ENCODE measurements at regions not wholly inside any gene's neighbourhood (a gene's known extent, or its start where the extent isn't known, plus 50 kb on each side); places are given as distances from the start of the nearest gene placed in this dataset.
"Not testable (repeated sequence)": the region's sequence is repeated elsewhere in the genome, so short reads cannot be mapped to it uniquely, and the experiment has no call there.

DNA sequence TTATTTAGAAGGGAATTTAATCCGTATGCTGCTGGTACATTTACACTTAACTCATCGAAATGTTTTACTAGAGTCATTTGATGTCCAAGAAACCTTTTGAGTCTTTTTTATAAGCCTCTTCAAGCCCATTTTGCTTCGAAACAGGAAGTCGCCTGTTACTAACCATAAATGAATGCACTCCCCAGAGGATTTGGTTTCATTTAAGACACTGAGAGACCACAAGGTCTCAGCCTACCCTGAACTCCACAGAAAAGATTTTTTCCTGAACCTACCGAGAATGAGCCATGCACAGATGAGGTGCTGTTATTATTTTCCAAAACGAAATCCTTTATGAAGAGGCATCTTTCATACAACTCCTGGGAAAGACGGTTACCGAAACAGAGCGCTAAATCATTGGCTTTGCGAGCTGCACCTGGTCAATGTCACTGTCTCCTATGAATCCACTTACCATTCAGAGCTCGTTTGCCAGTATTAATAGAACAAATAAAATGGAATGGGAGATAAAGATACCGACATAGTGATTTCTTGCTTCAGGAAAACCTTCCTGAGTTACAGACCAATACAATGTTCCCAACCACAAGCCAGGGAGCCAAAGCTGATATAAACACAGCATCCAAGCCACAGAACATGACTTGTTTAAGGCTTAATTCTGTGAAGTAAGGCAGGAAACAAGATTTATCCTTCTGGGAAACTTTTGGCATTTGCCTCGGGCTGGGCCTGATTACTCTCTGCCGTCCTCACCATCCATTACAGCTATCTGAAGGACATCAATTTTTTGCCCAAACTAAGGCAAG is 382.1 kb downstream of the OSR1 start:
- no peak for DNase-seq

DNA sequence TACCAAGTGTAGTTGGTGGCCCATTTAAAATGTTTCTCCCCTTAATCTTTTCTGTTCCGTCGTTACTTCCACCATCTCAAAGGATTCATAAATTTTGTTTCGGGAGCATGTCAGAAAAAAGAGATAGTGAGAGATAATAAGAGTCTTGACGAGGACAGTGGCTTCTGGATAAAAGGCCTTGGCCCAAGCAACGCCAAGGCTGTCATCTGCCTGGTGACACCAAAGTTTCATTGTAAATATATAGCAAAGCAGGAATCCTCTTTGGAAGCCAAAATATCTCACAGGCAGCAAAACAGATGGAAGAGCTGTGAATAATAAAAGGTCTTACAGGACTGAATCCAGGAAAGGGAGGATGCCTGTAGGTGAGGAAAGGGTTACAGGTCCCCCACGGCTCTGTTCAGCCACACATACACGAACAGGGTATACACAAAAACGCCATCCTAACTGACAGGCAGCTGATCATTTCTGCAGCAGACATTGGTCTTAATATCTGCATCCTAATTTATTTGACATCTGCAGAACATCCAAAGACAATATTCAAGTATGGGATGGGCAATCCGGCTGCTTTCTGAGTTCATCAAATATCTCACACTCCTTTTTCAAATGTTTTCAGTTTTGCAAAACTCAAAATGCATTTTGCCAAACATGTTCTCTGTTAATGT is 382.8 kb downstream of the OSR1 start:
- no peak for DNase-seq

DNA sequence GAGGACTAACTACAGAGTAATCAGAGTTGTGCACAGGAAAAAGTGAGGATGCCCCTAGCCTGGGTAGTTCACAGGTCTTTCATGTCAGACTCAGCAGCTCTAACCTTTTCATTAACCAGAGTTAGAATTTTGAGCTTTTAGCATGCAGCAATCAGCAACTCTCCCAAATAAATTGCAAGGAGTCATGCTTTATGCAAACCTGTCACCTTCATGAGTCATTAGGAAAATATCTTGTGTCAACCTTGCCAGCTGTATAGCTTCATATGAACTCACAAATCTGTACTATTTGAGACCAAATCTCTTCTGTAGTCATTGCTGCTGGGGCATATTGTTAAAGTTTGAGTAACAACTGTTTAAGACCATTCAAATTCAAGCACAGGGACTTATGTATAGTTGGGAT is 382.3 kb upstream of the NT5C1B start:
- no peak for DNase-seq

DNA sequence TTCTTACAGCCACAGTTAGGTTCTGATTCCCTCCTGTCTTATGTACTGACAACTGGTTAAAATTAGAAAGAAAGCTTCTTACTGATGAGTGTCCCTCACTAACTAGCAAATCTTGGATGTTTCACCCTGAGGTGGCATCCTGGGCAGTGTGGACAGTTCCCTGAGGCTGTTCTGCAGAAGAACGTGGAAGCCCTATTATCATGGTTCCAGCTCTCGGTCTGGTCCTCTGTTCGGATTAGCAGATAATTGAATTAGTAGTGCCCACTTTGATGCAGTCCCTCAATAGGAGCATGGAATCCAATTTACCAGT is 381.7 kb upstream of the NT5C1B start:
- DNase-seq, result no peak

DNA sequence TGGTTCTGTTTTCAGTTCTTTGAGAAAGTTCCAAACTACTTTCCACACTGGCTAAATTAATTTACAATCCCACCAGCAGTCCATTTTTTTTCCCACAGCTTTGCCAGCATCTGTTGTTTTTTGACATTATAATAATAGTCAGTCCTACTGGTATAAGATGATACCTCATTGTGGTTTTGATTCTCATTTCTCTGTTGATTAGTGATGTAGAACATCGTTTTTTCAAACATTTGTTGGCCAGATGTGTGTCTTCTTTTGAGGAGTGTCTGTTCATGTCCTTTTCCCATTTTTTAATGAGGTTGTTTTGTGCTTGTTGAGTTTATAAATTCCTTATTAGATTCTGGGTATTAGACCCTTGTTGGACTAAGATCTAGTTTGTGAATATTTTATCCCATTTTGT is 376.8 kb upstream of the NT5C1B start:
- DNase-seq, result no peak

DNA sequence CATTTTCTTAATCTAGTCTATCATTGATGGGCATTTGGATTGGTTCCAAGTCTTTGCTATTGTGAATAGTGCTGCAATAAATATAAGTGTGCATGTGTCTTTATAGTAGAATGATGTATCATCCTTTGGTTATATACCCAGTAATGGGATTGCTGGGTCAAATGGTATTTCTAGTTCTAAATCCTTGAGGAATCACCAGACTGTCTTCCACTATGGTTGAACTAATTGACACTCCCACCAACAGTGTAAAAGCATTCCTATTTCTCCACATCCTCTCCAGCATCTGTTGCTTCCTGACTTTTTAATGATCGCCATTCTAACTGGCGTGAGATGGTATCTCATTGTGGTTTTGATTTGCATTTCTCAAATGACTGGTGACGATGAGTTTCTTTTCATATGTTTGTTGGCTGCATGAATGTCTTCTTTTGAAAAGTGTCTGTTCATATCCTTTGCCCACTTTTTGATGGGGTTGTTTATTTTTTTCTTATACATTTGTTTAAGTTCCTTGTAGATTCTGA is 374.4 kb upstream of the NT5C1B start:
- DNase-seq, result not testable (repeated sequence)

DNA sequence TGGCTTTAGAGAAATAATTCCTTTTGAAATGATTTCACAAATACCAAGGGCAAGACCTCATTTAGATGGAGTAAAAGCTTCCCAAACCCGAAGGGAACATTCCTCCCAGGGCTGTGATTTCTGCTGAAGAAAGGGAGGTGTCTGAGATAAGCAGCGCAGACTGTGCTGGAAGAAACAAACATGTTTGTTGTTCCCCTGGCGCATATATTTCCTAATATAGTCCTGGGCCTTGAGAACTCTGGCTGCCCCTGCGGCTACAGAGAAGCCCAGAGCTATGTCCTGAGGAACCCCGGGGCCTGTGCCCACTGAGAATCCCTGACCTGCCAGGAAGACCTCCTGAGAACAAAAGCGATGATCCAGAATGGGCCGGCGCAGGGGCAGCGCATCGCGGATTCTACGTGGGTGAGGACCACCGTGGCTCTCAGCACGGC is 372.6 kb upstream of the NT5C1B start:
- DNase-seq, result no peak

DNA sequence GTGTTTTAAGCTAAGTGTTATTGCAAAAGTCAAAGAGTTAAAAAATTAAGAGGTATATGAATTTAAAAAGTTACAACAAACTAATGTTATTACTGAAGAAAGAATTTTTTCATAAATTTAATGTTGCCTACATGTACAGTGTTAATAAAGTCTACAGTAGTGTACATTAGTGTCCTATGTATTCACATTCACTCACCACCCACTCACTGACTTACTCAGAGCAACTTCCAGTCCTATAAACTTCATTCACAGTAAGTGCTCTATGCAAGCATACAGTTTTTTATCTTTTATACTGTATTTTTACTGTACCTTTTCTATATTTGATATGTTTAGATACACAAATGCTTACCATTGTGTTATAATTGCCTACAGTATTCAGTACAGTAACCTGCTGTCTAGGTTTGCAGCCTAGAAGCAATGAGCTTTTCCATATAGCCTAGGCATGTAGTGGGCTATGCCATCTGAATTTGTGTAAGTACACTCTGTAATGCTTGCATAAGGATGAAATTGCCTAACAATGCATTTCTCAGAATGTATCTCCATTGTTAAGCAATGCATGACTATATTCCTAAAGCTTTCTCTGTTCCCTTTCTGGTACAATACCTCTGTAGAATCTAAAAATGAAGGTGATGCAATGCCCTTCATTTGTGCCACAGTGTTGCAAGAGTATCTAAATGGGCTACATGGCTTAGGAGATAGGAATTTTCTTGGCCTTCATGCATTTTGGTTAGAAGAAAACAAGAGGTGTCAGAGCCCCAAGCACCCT is 370.8 kb upstream of the NT5C1B start:
- peak; percentile 5 for DNase-seq

DNA sequence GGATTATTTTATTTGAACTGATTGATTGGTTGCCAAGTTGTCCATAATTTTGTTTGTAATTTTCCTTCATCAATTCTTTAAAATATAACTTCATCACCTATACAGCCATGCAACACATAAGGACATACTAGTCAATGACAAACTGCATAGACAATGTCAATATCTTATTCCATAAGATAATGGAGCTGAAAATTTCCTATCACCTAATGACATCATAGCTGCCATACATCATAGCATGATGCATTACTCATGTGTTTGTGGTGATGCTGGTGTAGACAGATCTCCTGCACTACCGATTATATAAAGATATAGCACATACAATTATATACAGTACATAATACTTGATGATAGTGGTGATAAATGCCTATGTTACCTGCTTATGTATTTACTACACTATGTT is 369.8 kb upstream of the NT5C1B start:
- DNase-seq, result no peak

DNA sequence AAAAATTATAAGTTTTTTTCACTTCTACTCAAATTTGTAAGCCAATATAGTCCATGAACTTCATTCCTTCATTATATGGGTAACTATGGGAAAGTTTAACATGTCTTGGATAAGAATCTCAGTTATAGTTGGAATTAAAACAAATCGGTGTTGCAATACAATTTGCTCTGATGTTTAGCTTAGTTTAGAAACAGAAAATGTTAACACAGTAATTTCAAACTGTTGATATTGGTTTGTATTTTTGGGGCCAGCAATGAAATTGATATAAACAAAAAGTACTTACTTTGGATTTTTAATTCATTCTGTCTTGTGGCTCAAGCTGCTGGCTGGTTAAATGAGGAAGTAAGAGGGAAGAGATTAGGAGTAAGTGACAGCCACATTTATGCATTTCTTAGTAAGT is 368.5 kb upstream of the NT5C1B start:
- peak; percentile 7 for DNase-seq

DNA sequence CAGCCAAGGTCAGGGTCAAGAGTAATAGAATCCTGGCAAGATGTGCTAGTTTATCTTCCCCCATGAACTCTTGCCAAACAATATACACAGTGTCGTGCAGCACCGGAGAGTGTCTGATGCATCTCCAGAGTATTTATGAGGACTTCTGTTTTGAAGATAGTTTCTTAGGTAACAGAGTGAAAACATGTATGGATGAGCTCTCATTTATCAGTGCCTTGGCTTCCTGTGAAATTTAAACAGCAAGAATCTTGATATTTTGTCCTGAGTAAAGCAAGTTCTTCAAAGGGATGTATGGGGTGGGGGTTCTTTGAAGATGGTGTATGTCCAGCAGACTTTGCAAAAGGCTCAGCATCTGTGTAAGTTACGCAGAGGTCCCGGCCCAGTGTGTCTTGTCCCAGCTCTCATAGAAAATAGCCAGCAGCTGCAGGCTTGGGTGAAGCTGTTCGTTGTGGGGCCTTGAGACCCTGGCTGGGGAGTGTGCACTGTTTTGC is 361.0 kb upstream of the NT5C1B start:
- DNase-seq, result no peak

DNA sequence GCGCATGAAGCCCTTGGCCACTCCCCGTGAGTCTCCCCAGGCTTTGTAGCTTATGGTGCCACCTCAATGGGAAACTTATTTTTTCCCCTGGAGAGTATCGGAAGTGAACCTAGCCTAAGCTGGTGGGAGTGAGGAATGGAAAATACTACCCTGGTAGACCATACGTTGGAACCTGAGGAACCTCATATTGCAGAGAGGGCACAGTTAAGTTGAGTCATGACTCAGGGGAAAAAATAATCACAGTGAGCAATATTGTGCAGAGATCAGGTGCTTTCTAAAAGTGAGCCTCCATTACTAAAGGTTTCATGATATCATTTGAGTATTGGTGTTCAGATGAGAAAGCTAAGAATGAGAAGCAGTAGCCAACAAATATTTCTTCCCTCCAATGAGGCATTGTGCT is 360.5 kb upstream of the NT5C1B start:
- DNase-seq, result no peak

DNA sequence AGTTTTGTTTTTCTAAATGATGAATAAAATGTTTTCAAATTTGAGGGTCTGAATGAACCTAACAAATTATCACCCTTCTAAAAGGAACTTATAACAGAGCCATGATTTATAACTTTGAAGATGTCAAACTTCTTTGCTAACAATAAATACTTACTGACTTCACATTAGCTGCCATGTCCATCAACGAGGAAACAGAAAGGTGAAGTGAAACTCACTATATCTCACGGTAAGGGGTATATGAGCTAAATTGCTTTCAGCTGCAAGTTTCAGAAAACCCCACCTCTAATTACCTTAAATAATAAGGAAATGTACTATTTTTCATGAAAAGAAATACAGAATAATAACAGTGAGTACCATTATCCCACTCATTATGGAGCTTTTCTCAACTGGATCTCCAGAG is 350.8 kb upstream of the NT5C1B start:
- no peak for DNase-seq

DNA sequence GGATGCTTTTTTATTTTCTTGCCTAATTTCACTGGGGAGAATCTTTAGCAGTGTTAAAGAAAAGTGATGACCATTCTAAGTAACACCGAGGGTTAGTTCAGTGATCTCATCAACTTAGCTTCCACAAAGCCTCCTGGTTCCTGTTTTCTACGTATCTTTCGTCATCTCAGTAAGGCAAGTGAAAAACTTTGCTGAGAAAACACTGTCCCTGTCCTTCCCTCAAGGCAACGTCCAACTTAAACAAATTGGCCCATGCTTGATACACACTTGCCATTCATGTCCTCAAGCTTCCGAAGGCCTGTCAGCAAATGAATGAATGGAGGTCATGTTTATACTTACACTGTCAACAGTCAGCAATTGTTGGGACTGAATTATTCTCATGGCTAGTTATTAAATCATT is 350.4 kb upstream of the NT5C1B start:
- DNase-seq, result not testable (repeated sequence)

DNA sequence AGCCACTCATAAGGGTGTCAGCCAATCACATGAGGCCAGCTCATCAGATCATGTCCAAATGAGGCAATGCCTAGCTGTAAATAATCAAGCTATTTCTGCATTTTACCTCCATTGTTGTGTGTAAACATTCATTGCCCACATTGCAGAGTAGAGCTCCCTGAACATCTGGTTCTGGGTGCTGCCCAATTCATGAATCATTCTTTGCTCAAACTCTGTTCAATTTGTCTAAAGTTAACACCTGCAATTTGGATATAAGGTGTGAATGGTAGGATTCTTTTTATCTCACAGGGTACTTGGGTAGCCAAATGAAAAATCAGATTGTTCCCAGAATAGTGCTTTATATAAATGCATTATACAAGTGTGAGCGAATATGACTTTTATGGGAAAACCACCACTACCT is 345.5 kb upstream of the NT5C1B start:
- DNase-seq, result no peak

DNA sequence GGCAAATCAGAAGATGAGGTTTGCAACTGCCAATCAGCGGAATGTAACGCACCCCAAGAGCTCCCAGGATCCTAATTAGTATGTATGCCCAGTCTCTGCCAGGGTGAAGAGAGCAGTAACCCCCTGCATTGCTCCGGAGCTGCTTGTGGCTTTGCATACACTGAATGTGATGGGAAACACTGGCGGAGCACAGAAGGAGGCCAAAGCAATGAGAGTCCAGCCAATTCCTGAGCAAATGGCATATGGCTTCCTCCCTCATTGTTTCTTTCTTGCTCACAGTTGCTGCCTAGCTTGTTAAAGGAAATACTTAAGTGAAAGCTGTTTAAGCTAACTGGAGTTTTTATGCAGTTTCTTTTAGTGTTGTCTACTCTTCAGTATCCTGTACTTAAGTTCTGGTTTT is 343.5 kb upstream of the NT5C1B start:
- DNase-seq, result no peak

DNA sequence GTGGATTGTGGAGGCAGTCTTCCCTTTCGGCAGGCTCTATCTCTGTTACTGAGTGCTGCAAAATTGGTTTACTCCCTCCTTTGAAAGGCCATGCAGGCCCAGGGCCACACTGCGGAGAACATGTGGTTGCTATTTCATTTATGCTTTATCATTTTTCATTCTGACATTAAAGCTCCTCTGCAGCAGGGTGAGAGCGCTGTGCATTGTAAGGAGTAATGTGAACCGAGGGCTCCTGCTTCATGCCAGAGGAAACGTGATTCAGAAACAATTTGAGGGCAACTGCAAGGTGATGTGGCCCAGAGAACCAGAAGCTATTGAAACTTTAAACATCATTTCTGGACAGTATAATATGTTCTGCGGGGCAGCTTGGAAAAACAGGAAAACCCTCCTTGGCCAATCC is 341.6 kb upstream of the NT5C1B start:
- no peak for DNase-seq

DNA sequence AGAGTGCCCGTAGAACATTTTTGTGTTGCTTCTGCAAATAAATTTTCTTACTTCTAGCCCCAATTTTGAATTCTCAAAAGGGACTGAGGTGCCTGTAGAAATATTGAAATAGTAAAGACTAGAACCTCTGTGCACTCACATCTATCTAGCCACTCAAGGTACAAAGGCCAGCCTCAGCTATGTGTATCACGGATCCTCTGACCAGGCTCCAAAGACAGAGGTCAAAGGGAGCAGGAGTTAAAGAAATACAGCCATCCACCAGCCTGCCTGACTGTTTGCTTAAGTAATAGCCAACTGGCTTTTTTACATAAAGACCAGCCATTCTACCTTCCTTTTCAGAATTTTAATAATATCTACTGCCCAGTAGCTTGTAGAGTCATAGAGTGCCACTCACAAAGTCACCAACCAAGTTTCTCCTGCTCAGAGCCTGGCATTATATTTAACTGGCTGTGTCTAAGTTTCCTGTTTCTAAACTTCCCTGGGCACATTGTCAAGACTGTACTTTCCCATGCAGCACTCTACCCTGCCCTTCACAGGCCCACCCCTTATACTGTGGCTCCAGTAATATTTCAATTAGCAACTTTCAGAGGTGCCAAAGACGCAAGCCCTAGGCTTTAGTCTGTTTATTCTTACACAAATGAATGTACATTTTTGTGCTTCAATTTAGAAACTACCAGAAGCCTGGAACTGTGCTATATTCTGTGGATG is 338.3 kb upstream of the NT5C1B start:
- no peak for DNase-seq

DNA sequence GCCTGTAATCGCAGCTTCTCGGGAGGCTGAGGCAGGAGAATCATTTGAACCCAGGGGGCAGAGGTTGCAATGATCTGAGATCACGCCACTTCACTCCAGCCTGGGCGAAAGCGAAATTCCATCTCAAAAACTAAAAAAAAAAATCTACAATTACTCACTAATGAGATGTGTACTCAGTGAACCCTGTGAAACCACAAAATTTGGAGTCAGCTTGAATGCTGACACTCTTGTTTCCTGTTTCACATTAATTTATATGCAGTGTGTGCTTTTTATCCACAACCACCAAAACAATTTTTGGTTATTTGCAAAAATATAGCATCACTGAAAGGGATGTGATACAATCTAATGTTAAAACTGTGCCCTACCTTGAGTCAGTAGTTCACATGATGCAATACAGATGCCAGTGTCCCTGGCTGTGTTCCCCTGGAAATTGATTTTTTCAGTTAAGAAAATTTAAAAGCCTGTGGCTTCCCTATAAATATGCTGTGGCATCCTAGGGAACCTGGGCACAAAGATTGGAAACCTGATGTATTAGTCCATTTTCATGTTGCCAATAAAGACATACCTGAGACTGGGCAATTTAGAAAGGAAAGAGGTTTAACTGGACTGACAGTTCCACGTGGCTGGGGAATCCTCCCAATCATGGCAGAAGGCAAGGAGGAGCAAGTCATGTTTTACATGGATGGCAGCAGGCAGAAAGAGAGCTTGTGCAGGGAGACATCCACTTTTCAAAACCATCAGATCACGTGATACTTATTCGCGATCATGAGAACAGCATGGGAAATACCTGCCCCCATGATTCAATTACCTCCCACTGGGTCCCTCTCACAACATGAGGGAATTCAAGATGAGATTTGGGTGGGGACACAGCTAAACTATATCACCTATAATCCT is 337.5 kb upstream of the NT5C1B start:
- no peak for DNase-seq

DNA sequence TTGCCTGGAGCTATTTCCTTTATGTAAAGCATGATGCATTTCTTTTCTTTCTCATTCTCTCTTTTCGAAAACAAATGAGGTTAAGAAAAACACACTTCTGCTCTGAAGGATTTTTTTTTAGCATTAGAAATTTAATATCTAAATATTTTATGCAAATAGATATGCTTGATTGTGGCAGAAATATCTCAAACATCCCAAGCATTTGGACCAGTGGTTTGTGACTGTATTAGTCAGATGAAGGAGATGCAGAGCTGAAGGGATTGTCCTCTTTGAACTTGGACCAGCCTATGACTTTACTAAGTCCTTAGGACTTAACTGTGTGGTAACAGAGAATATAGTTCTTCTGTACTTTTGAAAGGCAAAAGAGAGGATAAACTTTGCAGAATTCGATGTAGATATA is 335.9 kb upstream of the NT5C1B start:
- DNase-seq, result no peak

DNA sequence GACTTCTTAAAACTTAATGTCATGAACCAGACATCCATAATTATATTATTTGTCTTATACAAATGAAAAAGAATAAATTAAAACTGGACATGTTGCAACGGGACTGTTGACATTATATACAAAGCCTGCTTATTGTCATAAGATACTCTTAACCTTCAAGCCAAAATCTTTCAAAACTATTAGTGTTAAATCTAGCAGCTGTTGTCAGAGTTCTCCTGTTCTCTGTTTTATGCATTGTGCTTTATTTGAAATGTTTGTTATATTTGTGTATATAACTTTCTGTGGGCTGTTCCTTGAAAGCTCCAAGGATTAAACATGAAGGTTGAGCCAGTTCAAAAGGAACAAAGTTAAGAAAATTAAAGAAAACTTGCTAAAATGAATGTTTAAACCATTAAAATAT is 335.5 kb upstream of the NT5C1B start:
- no peak for DNase-seq

DNA sequence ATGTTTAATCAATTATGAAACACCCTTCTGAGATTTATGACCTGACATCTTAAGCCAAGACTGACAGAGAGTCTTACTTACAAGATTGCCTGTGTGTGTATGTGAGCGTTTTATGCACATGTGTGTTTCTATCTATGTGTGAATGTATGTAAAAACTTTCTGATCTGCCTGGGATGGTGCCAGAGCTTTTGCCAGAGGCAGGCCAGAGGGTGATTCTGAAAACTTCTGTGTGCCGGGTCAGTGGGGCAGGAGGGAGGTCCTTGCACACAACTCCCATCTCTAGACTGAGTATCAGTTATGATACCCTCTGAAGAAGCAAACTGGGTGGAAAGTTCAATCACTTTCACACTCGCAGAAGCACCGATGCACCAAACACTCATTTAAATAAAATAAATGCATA is 335.0 kb upstream of the NT5C1B start:
- DNase-seq, result no peak

Data from hematopoietic multipotent progenitor cell treated with erythropoietin and hydrocortisone succinate and interleukin-3 and kit ligand, for 4 days (in vitro differentiated cells).